Right lobe of liver (tissue), 4 donors: ENCODE measurements at regions not wholly inside any gene's neighbourhood (a gene's known extent, or its start where the extent isn't known, plus 50 kb on each side); places are given as distances from the start of the nearest gene placed in this dataset.
"Not testable (repeated sequence)": the region's sequence is repeated elsewhere in the genome, so short reads cannot be mapped to it uniquely, and the experiment has no call there.

Experiments used
- CTCF ChIP-seq, 4 donors: fragments of 200-600 bp in 3 of 4; fragments of 450-650 bp in 1 of 4; IDR thresholded peaks; one replicate each; pipeline versions ENCODE4 v1.5.1 to v1.8.0; 2016 to 2022; ENCODE audit warnings: antibody characterized with exemption in 4 of 4, mild to moderate bottlenecking in 2 of 4
- POLR2A ChIP-seq: fragments of 450-650 bp; IDR thresholded peaks from one replicate; pipeline ENCODE4 v1.6.1; 2017; ENCODE audit warnings: antibody characterized with exemption, mild to moderate bottlenecking
- donor health status: DM: no; HTN: no; CAD: no.
- donor health status: DM: no; HTN: no; CAD: no.
- donor health status: DM: no; HTN: yes; CAD: no.

- TF ChIP-seq CTCF (IDR thresholded peaks at IDR 0.05); POLR2A: not testable (repeated sequence)
Observed at GRCh38 chr12:85475277-85475676, 195.3 kb downstream of the ALX1 start.
